ENCODE measurements at regions not wholly inside any gene's neighbourhood (a gene's known extent, or its start where the extent isn't known, plus 50 kb on each side); places are given as distances from the start of the nearest gene placed in this dataset.

DNA sequence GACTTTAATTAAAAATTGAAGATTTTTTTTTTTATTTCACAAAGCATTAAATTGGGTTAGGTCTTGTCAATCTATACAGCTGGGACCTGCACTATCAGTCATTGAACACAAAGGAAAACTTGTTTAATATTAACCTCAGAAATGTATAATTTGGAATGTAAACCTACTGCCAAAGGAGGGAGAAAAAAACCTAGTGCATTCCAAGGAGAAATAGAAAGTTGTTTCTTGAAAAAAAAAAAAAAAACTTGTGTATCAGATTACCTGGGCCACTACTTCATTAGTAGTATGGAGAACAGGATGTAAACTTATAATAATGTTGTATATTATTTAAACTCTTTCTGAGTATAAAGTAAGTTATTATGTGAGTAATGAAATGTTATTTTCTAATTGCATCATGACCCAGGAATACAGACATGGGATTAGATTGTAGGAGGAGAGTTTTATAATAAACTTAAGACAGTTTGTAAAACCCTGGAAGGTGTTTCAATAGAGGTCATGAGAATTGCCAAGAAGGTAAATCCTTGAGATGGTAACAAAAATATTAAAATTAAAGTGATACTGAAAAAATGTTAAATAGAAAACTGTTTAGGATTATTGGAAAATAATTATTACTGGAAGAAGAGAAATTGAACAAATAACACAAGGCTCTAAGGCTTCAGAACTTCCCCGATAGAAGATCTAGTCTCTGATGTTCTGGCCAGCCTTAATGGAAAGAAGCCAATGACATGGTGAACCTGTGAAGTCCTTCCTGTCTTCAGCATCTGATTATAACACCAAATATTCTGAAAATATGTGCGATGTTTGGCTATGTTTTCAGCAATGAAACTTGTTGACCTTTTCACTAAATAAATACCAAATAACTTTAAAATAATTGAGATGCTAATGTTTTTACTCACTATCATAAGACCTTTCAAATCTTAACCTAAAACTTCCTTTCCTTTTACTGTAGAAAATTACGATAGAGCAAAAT lies 412.8 kb upstream of the LYPLAL1 start:
- Histone ChIP-seq H3K27ac (no peak overlapping the region), H3K36me3 (no peaks in the 10 kb centered on the region), H3K4me3 (no peak overlapping the region), H3K4me1 (ENCODE audit: insufficient read depth) (no peaks in the 10 kb centered on the region), H3K27me3 (no peaks in the 10 kb centered on the region), H3K9me3 (no peaks in the 10 kb centered on the region)
- intact Hi-C loops (cut with DNase I) = no loop called here
- WGBS, 3 donors = 31 to 52% (median 47%) methylated on average over 3 of the region's 3 CpGs
- TF ChIP-seq EP300 (IDR thresholded peaks at IDR 0.05) (no peak), POLR2A (IDR thresholded peaks at IDR 0.05) (no peak)
- TF ChIP-seq, protein P1, sequence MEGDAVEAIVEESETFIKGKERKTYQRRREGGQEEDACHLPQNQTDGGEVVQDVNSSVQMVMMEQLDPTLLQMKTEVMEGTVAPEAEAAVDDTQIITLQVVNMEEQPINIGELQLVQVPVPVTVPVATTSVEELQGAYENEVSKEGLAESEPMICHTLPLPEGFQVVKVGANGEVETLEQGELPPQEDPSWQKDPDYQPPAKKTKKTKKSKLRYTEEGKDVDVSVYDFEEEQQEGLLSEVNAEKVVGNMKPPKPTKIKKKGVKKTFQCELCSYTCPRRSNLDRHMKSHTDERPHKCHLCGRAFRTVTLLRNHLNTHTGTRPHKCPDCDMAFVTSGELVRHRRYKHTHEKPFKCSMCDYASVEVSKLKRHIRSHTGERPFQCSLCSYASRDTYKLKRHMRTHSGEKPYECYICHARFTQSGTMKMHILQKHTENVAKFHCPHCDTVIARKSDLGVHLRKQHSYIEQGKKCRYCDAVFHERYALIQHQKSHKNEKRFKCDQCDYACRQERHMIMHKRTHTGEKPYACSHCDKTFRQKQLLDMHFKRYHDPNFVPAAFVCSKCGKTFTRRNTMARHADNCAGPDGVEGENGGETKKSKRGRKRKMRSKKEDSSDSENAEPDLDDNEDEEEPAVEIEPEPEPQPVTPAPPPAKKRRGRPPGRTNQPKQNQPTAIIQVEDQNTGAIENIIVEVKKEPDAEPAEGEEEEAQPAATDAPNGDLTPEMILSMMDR (IDR thresholded peaks at IDR 0.05) = no peak
- DNase-seq = no peak

DNA sequence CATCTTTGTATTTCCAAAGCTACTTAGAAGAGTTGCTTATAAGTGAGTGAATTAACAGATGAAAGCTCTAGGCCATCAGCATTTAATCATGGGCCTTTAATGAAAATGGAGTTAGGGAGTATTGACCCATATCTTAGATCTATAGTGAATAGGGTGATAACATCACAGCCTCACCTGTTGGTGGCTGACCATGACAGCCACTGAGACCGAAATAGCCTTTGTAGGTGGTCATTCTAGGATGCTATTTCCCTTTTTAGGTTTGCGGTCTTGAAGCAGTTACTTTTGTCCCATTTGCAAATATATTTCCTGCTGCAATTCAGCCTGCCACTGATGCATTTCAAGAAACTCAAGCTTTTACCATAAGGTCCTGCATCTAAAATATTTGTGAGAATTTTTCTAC lies 410.1 kb upstream of the LYPLAL1 start:
- DNase-seq = no peak
- Histone ChIP-seq H3K27me3 (no peaks in the 10 kb centered on the region), H3K4me3 (no peak overlapping the region), H3K9me3 (no peaks in the 10 kb centered on the region), H3K4me1 (ENCODE audit: insufficient read depth) (no peaks in the 10 kb centered on the region), H3K27ac (no peak overlapping the region), H3K36me3 (no peaks in the 10 kb centered on the region)
- 97 to 98% (median 97%) methylated on average over 2 of the region's 2 CpGs for WGBS, 3 donors
- TF ChIP-seq EP300 (IDR thresholded peaks at IDR 0.05) (no peak), POLR2A (IDR thresholded peaks at IDR 0.05) (no peak)
- TF ChIP-seq, protein P1 (IDR thresholded peaks at IDR 0.05) = no peak
- intact Hi-C loops (cut with DNase I) = no loop called here

DNA sequence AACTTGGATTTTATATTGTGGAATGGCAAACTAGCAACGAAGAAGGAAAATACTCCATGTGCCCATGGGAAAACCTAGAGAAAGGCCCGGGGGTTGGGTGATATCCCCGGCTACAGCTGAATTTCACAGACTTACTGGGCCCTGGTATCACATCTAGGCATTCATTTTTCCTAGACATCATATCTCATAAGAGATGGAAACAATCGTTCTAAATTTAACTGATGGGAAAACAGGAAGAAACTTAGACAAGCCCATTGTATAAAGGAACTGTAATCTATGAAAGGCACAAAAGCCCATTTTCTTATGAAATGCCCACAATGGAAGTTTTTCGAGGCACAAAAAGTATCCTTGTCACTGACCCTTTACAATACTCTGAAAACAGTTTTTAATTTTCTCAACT lies 407.9 kb upstream of the LYPLAL1 start:
- TF ChIP-seq, protein P1 (IDR thresholded peaks at IDR 0.05) = no peak
- TF ChIP-seq POLR2A (IDR thresholded peaks at IDR 0.05) (no peak), EP300 (IDR thresholded peaks at IDR 0.05) (no peak)
- H3K36me3 ChIP-seq = no peaks in the 10 kb centered on the region
- H3K4me3 ChIP-seq = no peak overlapping the region
- H3K9me3 ChIP-seq = no peaks in the 10 kb centered on the region
- no peaks in the 10 kb centered on the region for H3K4me1 ChIP-seq (ENCODE audit: insufficient read depth)
- WGBS, 3 donors = 64 to 70% (median 66%) methylated on average over 5 of the region's 5 CpGs
- DNase-seq = no peak
- no peaks in the 10 kb centered on the region for H3K27me3 ChIP-seq
- intact Hi-C loops (cut with DNase I) = no loop called here
- H3K27ac ChIP-seq = no peak overlapping the region

DNA sequence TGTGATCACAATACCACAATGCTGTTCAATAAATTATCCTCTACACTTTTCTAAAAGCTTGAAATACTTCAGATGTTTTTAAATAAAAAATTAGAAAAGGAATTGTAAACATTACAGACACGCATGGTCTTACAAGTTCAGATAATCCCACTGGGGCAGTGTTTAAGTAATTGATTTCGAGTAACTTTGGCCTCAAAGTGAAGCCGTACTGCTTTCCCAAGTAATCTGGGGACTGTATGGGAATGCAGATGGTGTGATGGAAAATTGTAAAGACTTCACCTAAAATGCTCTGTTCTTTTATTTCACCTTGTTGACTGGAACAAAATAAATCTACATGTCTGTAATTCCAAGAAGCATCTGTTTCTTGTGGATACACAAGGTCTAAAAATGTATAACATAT lies 401.7 kb upstream of the LYPLAL1 start:
- H3K36me3 ChIP-seq = no peaks in the 10 kb centered on the region
- no peaks in the 10 kb centered on the region for H3K4me1 ChIP-seq (ENCODE audit: insufficient read depth)
- TF ChIP-seq, protein P1 (IDR thresholded peaks at IDR 0.05) = no peak
- no peak for TF ChIP-seq EP300 (IDR thresholded peaks at IDR 0.05)
- TF ChIP-seq POLR2A (IDR thresholded peaks at IDR 0.05) = no peak
- no peak overlapping the region for H3K27ac ChIP-seq
- H3K4me3 ChIP-seq = no peak overlapping the region
- intact Hi-C loops (cut with DNase I) = no loop called here
- H3K9me3 ChIP-seq = no peaks in the 10 kb centered on the region
- no peak for DNase-seq
- 54 to 71% (median 59%) methylated on average over 3 of the region's 3 CpGs for WGBS, 3 donors
- H3K27me3 ChIP-seq = no peaks in the 10 kb centered on the region

All from ovary (tissue), 7 donors.